Fibroblast of villous mesenchyme (primary cell): ENCODE measurements at regions not wholly inside any gene's neighbourhood (a gene's known extent, or its start where the extent isn't known, plus 50 kb on each side); places are given as distances from the start of the nearest gene placed in this dataset.

Source experiments
- DNase-seq: peaks from one replicate; pipeline ENCODE4 v3.0.0-alpha.2; 2010; ENCODE audit warnings: low read depth
- H3K4me3 ChIP-seq: 2 replicates; pipeline ENCODE4 v1.5.1; 2011; ENCODE audit warnings: low read depth, mild to moderate bottlenecking, low read length
- TF ChIP-seq, protein P1 (sequence below): IDR thresholded peaks from 2 replicates; pipeline ENCODE4 v1.5.1; 2012; ENCODE audit warnings: low read depth, mild to moderate bottlenecking, low read length; ENCODE audit not compliant: insufficient read depth

DNA sequence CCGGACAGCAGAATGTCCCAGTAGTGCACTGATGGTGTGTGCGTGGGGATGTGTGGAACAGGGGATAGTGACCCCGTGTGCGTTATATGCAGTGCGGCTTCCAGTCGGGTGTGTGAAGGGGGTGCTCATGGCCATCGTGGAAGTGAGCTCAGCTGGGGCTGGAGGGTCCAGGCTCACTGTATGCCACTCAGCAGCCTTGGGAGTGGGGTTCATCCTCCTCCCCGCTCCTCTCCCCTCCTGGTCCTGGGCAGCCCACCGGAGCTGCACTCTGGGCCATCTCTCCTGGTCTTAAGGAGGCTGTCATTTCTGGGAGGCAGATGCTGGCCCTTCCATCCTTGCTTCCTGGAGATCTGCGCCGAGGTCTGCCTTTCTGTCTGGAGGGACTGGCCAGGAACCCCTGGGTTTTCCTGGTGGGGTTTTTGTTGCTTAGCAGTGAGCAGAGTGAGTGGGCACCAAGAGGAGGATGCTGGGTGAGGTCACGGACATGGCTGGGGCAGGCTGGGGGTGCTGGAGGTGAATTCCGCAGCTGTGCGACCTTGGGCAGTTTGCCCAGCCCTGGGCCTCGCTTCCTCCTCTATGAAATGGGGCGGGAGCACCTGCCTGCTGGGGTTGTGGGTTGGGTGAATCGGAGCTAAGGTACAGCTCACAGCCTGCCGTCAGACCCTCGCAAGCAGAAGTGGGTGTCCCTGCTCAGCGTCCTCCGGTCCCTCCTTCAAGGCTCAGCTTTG lies 164.1 kb downstream of the SEC14L1 start:
- TF ChIP-seq, protein P1, sequence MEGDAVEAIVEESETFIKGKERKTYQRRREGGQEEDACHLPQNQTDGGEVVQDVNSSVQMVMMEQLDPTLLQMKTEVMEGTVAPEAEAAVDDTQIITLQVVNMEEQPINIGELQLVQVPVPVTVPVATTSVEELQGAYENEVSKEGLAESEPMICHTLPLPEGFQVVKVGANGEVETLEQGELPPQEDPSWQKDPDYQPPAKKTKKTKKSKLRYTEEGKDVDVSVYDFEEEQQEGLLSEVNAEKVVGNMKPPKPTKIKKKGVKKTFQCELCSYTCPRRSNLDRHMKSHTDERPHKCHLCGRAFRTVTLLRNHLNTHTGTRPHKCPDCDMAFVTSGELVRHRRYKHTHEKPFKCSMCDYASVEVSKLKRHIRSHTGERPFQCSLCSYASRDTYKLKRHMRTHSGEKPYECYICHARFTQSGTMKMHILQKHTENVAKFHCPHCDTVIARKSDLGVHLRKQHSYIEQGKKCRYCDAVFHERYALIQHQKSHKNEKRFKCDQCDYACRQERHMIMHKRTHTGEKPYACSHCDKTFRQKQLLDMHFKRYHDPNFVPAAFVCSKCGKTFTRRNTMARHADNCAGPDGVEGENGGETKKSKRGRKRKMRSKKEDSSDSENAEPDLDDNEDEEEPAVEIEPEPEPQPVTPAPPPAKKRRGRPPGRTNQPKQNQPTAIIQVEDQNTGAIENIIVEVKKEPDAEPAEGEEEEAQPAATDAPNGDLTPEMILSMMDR, result no peak
- DNase-seq, result no peak
- H3K4me3 ChIP-seq, result no peak overlapping the region

DNA sequence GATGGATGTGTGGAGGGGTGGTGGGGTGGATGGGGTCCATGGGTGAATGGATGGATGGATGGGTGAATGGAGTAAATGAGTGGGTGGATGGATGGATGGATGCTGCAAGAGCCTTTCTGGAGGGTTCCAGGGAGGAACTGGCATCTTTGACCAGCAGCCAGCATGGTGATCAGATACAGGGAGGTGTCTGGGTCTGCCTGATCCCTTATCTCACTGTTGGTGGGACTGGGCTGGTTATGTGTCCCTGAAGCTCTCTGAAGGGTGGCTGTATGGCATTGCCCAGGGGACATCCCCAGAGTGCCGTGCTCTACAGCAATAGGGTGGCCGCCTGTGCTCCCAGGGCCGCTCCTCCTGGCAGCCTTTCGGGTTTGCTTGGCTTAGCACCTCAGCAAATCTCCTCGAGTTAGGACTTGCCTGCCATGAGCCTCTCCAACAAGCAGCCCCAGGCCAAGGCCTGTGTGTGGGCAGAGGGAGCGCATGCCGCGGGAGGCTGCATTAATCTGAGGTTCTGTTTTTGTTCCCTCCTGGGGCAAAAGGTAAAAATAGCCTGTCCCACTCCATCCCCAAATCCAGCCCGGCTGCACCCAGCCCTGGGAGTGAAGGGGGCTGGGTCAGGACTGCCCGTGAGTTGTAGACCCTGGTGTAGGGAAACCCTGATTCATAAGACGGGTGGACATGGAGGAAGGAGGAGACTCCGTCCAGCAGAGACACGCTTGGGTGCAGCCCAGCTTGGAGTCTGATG lies 165.4 kb downstream of the SEC14L1 start:
- TF ChIP-seq, protein P1, result no peak
- H3K4me3 ChIP-seq, result no peak overlapping the region
- no peak for DNase-seq

DNA sequence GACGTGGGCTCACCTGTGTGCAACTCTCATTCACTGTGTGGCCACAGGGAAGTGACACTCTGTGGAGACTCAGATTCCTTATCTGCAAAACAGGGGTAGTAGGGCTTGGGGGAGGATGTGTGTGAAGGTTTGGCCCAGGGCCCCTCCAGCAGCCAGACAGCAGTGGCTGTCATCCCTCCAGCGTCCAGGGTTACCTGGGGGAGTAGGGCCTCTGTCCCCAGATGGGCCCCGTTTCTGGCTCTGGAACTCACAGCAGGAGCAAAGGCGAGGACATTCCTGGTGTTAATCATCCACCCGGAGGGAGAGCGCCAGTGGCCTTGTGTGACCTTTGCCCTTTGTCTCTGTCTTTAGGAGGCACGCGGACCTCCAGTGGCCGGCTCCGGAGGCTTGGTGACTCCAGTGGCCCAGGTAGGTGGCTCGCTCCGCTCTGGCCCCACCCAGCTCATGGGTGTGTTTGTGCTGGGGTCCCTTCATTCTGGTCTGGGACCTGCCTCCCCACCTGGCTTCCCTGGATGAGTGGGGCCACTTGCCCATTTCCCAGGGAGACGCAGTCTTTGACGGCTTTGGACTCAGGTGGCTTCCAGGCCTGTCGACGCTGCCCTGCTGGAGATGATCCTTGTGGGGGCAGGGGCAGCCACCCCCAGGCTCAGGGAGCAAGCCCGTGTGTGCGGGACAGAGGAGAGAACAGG lies 166.2 kb downstream of the SEC14L1 start:
- TF ChIP-seq, protein P1, result no peak
- no peak for DNase-seq

DNA sequence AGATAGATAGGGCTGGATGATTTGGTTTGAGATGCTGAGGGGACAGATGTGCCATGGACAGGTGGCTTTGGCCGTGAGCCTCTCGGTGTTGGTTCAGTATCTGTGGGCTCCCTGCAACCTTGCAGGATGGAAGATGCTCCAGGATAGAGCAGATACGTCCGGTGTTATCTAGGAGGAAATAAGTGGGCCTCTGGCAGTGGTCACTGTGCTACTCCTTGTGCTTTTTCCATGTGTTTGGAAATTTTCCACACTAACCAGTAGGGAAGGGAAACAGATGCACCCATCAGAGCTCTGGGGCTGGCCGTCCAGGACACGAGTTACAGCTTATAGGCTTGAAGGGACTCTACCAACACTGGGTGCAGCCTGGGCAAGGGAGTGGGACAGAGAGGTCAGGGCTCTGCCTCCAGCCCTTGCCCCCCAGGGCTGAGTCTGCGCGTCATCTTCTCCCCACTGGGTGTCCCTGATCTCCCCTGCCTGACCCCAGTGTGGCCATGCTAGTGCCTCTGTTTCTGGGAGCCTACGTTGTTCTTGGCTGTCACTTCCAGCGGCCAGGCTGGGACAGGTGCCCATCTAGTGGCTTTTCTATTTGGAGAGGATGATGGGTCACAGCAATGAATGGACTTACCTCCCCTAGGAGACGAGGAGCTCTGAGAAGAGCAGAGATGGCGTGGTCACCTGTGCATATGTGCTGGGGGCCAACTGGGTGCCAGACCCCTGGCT lies 166.9 kb downstream of the SEC14L1 start:
- peak; percentile 62 for DNase-seq
- H3K4me3 ChIP-seq, result no peak overlapping the region
- TF ChIP-seq, protein P1, result no peak

More for the DNA sequence above, 166.2 kb downstream of the SEC14L1 start:
- H3K4me3 ChIP-seq, result no peak overlapping the region

DNA sequence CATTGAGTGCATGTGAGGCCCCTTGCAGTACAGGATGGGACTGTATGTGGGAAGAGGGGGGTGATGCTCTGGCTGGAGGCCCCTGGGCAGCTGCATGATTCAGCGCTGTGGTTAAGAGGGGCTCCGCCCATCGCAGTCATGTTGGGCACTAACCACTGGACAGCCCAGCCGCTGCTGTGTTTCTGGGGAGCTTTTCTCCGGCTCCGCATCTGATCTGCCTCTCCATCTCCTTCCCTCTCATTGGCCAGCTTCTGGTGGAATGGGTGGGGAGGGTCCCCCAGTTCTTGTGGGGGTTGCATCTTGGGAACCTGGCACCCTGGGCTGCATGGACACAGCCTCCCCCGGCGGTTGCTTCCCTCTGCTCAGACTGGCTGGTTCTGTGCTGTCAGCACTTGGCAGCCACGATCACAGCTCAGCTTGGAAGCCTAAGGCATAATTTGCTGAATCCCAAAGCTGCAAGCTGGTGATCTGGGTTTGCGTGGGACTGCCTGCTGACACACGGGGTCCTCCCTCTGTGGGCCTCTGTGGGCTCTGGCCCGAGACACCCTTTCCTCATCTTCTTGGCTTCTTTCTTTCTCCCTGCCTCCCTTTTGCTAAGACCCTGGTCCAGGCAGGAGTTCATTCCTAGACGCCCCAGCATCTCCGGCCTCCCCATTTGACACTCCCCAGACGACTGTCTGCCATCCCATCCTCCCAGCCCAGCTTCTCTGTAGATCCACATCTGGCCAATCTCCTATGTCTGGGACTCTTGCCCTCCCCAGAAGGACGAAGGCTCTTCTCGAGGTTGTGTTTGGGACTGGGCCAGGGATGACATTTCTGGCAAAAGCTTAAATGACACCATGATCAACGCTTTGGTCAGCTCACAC lies 168.3 kb downstream of the SEC14L1 start:
- TF ChIP-seq, protein P1, result no peak
- H3K4me3 ChIP-seq, result no peak overlapping the region
- DNase-seq, result peak; percentile 89

DNA sequence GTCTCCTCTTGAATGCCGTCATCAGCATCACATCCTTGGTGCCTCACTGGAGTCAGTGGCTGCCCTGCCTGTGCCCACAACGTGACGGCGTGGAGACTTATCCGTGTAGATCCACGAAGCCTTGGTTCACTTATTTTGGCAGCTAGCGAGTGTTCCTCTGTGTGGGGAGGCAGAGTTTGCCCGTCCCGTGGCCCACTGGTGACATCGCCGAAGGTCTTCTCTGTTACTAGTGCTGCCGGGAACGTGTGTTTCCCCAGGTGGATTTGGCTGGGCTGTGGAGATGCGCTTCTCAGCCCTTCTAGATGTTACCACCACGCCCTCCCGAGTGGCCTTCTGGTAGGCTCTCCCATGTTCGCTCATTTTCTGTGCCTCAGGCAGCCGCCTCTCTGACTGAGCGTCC lies 169.6 kb downstream of the SEC14L1 start:
- TF ChIP-seq, protein P1, result no peak
- no peak overlapping the region for H3K4me3 ChIP-seq
- DNase-seq, result no peak
